ENCODE measurements at regions not wholly inside any gene's neighbourhood (a gene's known extent, or its start where the extent isn't known, plus 50 kb on each side); places are given as distances from the start of the nearest gene placed in this dataset.
"Not testable (repeated sequence)": the region's sequence is repeated elsewhere in the genome, so short reads cannot be mapped to it uniquely, and the experiment has no call there.

GRCh38 chr5:72598401-72599064 lies 91.3 kb upstream of the ZNF366 start:
- DNase-seq: no peak

GRCh38 chr5:72597456-72597948 lies 90.3 kb upstream of the ZNF366 start:
- DNase-seq: no peak

- no peak for DNase-seq
Measured at GRCh38 chr5:72596956-72597355, 89.7 kb upstream of the ZNF366 start.

- DNase-seq: no peak
Measured at GRCh38 chr5:72588640-72589039, 81.4 kb upstream of the ZNF366 start.

GRCh38 chr5:72587661-72588308 lies 80.6 kb upstream of the ZNF366 start:
- DNase-seq: no peak

GRCh38 chr5:72586788-72587530 lies 79.7 kb upstream of the ZNF366 start:
- DNase-seq: no peak

GRCh38 chr5:72584466-72584865 lies 77.3 kb upstream of the ZNF366 start:
- DNase-seq: no peak

GRCh38 chr5:72579290-72579689 lies 72.1 kb upstream of the ZNF366 start:
- not testable (repeated sequence) for DNase-seq

- DNase-seq: no peak
Measured at GRCh38 chr5:72572236-72572765, 65.1 kb upstream of the ZNF366 start.

GRCh38 chr5:72569408-72569944 lies 62.3 kb upstream of the ZNF366 start:
- peak in 9 of 56 donors; percentile 4 to 55 (median 10) for DNase-seq

GRCh38 chr5:72566746-72567145 lies 59.5 kb upstream of the ZNF366 start:
- DNase-seq: no peak

- no peak for DNase-seq
Measured at GRCh38 chr5:72565513-72566289, 58.5 kb upstream of the ZNF366 start.

- no peak for DNase-seq
Measured at GRCh38 chr5:72562717-72563116, 55.5 kb upstream of the ZNF366 start.

- no peak for DNase-seq
Measured at GRCh38 chr5:72561148-72561972, 54.1 kb upstream of the ZNF366 start.

GRCh38 chr5:72559866-72560766 lies 52.9 kb upstream of the ZNF366 start:
- DNase-seq: peak in 10 of 56 donors; percentile 2 to 44 (median 15)

GRCh38 chr5:72558383-72558782 lies 51.2 kb upstream of the ZNF366 start:
- DNase-seq: peak in 2 of 56 donors; percentile 5 to 19

GRCh38 chr5:72558046-72558336 lies 50.8 kb upstream of the ZNF366 start:
- no peak for DNase-seq

GRCh38 chr5:72557167-72558045 lies 50.2 kb upstream of the ZNF366 start:
- peak in 1 of 56 donors; percentile 37 for DNase-seq

All from amygdala (tissue), 56 donors.